GM18907 (cell line): ENCODE measurements at regions not wholly inside any gene's neighbourhood (a gene's known extent, or its start where the extent isn't known, plus 50 kb on each side); places are given as distances from the start of the nearest gene placed in this dataset.
A peak's percentile ranks its signal among the peaks of the same experiment; 100 is the strongest.

ENCODE experiments used
- ATAC-seq: cut with Tn5 transposase; IDR thresholded peaks from one replicate; pipeline ENCODE4 v1.9.1; 2021; ENCODE audit warnings: mild to moderate bottlenecking, moderate library complexity; ENCODE audit not compliant: unreplicated experiment

DNA sequence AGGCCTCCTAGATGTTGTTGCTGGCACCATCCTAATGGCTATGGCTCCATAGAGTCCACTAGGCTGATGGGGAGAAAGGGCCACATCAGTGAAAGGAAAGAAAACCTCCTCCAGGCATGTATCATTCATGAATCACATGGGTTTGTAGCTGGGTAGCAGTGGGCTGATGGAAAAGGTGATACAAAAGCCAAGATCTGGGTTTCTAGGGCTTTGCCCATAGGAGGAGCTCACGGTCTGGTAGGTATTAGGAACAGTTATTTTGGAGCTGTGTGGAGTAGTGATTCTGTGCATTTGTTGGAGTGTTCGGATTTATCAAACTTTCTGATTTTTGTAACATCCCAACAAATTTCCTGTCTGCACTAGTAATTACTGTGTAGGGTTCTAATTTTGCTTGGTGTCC lies 259.2 kb downstream of the SLC4A3 start:
- ATAC-seq: no peak

DNA sequence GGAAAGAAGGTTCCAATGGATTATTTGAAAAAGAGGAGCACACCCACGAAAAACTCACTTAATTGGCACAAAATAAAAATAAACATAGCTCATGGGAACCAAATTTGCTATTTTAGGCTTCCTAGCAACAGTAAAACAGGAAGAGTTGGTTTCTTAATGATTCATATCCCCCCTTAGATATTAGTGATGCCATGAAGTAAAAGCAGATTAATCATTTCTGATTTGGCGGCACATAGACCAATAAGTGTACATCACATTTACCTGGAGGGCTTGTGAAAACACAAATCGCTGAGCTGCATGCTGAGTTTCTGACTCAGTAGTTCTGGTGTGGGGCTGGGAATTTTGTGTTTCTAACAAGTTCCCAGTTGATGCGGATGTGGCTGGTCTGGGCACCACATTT lies 260.4 kb downstream of the SLC4A3 start:
- peak; percentile 49 for ATAC-seq

DNA sequence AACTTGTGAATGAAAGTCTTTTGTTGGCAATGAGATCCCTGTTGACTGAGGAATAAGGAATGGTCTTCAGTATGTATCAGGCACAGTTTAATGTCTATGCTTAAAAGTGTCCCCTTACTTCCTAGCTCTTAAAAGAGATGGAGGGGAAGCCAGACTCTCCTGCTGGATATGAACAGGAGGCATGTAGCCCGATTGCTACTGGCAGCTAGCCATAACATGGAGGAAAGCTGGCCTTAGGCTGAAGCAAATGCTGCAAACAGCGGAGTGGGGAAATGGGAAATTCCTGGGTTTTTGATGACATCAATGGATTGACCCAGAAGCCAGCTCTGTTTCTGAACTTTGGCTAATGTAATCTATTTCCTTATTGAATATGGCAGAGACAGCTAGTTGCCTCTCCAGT lies 266.1 kb downstream of the SLC4A3 start:
- ATAC-seq: no peak

DNA sequence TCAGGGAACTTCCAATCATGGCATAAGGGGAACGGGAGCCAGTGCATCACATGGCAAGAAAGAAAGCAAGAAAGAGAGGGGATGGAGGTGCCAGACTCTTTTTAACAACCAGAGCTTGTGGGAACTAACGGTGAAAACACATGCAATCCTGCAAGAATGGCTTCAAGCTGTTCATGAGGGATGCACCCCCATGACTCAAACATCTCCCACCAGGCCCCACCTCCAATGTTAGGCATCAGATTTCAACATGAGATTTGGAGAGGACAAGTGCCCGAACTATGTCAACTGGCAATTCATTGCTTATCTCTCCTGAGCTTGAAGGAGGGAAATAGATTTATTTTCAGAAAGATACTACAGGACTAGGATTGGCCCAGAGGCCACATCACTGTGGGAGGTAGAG lies 270.0 kb downstream of the SLC4A3 start:
- ATAC-seq: no peak

DNA sequence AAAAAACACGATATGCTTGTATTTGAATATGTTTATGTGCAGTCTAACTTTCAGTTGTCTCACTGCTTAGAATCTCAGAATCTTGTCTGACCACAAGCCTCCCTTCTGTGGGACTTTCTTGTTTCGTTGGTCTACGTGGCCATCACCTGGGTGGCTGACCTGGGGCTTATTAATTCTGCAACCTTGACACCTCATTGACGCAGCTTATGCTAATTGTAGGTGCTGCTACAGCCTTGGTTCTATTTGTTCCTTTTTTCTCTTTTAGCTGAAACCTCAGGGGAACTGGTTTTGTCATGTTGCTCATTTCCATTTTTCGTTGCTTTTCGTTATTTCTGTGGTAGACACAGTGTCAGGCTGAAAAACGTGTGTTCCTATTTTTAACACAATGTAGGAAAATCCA lies 273.7 kb downstream of the SLC4A3 start:
- peak; percentile 60 for ATAC-seq

DNA sequence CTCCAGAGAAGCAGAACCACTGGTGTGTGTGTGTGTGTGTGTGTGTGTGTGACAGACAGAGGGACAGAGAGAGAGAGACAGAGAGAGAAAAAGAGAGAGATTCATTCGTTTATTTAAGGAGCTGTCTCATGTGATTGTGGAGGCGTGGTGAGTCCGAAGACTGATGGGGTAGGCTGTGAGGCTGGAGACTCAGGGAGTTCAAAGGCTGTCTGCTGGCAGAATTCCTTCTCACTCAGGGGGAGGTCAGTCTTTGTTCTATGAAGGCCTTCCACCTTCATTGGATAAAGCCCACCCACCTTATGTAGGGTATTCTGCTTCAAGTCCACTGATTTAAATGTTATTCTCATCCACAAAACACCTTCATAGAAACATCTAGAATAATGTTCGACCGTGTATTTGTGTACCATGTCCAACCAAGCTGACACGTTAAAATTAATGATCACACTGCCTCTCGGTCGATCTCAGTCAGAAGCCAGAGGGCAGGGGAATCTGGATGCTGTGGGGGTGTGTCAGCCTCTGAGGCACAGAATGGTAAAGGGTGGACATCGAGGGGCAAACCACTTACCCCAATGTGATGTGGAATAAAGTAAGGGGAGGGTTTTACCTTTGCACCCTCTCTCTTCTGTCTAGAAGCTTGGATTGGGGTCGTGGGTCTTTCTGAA lies 275.6 kb downstream of the SLC4A3 start:
- ATAC-seq: no peak

DNA sequence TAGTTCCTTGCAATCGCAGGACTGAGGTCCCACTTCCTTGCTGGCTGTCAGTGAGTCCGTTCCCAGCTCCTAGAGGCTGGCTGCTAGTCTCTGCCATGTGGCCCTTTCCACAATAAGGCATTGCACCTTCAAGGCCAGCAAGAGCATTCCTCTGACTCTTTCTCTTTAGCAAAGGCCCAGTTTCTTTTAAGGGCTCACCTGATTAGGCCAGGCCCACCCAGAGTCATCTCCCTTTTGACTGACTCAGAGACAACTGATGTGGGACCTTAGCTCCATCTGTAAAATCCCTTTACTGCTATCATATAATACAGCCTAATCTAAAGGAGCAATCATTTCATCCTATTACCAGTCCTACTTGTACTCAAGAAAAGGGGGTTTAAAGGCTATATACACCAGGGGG lies 278.2 kb downstream of the SLC4A3 start:
- no peak for ATAC-seq

DNA sequence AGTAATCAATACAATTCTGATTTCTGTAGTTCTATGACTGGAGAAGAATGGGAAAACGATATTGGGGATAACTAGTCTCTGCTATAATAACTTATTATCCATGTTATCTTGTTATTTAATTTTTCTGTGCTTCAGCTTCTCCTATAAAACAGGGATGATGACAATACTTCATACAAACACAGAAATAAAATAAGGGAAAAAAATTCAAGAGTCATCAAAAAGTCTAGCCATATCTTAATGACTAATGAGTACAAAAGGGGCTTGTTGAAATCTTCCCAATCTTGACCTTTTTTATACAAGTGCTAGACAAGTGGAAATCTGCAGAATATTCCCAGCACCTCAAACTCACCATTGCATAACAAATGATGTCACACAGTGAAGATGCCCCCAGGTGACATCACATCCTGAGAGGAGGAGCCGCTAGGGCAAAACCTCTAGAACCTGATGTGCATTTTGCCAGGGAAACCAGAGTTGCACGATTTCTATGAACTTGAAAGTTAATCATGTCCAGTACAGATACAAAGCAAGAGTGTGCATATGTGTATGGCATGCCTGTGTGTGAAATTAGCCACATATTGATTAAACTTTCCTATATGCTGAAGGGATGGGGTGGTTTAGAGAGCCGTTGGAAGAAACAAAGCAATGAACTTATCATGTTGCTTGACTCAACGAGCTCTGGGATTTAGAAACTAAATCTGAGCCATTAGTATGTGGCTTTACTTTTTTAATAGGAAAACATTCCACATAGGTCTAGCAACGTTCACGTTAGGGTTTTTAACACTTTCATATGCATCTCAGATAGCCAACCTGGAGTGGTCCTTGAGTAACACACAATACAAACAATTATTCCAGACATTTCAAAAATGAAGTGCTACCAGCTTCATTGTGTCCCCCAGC lies 278.9 kb downstream of the SLC4A3 start:
- ATAC-seq: no peak

DNA sequence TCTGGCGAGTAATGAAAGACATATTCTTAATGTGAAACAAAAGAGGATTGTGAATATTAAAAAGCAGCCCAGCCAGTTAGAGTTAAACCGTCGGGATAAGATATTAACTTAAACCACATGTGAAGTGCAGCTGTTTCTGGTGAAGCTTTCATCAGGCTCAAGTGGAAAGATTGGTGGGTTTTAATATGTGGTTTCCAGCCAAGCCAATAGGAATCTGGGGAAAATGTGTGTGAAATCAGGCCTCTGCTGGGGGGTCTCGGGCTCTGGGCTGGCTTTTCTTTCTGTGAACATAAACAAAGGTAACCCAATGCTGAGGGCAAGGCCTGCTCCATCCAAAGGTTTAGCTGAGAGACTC lies 279.6 kb downstream of the SLC4A3 start:
- ATAC-seq: no peak

DNA sequence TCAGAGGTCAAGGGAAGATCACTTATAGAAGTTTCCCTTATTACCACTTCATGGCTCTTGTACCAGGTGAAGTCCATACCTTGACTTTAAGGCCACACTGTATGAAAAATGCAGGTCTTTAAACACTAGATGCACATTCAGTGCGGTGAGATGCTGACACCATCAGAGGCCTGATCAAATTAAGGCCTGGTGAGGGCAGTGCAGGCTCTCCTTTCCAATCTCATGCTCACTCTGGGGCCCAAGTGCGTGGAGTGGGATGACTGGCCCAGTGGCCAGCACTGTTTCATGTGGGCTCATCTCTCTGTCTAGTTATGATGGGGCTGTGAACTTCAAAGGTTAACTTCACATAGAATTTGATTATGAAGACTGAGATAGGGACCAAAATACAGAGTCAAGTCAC lies 281.1 kb downstream of the SLC4A3 start:
- ATAC-seq: no peak

DNA sequence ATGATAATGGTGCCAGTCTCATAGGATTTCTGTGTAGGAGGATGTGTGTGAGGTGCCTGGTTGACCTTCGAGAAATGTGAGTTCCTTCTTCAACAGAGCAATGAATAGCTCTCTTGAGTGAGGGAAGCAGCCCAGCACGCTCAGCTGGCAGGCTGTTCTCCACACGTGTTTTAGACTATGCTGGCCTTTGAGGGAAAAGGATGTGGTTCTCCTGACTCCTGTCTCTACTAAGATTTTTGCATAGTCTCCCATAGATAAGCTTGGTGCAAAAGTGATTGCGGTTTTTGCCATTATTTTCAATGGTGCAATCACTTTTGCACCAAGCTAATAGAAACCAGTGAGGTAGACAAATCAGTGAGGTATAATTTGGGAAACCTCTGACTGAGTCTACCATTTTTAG lies 284.1 kb downstream of the SLC4A3 start:
- ATAC-seq: no peak

DNA sequence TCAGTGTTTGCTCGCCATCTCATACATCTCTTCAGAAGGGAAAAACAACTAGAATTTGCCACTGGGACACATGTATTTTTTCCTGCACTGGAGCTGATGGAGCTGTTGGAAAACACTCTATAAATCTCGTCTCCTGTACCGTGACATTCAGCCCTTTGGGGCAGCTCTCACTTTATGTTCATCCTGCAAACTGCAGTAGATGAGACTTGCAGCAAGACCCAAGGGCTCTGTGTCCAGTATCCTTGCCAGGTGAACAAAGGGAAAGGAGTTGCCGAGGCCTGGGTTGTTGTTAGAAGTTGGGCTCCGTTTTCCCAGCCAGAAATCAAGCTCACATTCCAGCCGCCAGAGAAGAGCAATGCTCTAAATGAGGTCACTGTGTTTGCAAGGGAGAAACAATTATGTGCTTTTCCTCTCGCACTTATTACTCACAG lies 285.1 kb downstream of the SLC4A3 start:
- ATAC-seq: no peak

DNA sequence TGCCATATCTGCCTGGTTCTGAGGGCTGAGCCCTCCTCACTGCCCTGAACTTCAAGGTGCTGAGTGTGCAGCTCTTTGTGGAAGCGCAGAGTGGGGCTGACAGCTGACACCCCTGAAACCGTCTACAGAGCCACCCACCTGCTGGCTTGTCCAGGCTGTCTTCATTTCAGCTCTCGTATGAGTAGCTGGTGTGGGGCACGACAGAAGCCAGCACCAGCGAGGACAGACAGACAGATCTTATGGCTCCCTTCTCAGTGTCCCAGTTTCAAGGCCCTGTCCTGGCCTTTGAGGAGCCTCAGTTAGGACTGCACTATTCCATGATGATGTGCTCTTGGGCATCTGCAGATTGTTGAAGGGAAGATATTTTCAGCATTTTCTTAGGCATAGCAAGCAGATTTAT lies 287.1 kb downstream of the SLC4A3 start:
- no peak for ATAC-seq

DNA sequence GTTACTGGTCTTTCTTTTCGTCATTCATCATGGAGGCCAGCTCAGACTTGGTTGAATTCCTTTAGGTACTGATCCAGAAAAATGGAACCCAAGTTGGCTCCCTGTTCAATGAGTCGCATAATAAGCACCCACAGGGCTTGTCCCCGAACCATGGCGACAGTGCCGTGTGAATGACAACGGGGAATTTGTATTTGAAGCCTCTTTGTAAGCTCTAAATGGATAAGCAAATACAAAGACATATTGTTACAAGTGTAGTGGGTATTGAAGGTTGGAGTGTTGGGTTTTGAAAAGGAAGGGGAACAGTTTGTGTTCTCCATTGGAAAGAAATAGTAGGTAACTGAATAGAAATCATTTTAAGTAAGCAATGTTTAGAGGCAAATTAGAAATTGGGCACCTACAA lies 288.9 kb downstream of the SLC4A3 start:
- ATAC-seq: no peak

DNA sequence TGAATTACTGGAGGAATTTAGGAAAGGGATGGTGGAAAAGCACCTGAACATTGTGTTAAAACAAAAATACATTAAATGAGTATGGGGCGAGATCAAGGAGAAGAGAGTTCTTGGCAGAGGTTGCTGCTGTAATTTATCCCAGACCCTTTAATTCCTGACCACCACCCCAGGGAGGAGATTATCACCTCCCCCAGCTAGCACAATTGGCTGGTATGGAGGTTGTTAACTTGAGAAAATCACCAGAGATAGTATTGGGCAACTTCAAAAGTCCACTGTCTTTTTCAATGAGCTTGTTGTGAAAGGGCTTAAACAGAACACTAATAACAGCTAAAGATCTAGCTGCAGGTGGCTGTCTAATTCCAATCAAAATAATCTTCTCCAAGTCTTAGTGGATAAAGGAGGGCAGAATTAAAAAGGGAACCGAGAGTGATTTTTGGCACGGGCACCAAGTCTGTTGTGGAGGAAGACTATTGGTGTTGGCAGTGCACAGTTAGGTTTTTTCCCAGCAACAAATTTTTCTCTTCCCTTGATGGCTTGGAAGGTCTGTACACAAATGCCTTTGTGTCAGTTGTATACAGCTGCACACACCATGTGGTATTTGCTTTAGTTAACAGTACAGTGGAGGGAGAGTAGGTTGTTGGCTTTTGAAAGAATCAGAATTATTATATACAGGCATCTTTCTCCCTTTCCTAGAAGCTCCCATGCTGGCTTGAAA lies 289.5 kb downstream of the SLC4A3 start:
- ATAC-seq: no peak

DNA sequence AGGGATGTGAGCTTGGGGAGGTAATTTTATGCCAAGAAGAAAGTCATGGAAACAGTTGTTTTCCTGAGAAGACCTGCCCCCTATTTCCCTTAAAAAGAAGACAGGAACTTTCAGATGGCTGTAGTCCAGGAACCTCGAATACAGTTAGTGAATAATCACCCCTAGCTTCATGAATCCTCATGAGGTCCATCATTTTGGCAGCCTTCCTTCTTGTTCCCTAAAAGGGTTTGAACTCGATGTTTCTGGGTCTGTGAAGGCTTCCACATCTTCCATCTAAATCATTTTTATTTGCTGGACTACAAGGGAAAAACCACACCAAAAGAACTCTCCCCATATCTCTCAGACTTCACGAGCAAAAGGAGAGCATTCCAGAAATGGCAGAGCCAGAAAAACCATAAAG lies 290.8 kb downstream of the SLC4A3 start:
- ATAC-seq: no peak

DNA sequence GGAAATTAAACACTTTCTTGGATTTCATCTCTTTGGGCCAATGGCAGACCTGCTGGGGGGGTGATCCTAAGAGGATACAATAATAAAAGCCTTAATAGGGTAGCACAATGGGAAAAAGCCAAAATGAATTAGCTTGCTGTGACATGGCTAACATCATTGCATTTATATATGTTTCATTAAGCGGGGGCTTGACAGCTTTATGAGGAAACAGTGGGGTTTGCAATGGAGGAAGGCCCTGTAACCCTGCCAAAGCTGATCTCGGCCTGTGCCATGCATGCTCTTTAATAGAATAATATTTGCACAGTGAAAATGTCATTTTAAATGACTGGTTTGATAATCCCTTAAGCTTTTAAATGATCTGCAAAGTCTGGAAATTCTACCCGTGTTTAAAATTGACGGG lies 291.5 kb downstream of the SLC4A3 start:
- no peak for ATAC-seq

DNA sequence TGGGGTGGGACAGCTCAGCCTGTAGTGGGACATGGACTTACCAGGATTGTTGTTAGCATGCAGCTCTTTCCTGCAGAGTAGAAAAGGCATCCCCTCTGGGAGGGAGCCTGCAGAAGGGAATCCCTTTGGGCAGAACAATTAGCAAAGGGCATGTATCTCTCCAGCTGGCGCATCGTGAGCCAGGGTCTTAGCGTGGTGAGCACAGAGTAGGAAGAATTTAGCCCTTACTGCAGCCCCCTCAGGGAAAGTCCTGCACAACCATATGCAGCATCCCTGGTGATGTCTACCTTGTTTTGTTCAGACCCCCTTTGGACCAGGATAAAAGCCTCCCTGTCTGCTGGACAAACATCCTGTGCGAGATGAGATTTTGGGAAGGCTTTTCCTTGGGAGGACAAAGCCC lies 292.1 kb downstream of the SLC4A3 start:
- ATAC-seq: no peak

DNA sequence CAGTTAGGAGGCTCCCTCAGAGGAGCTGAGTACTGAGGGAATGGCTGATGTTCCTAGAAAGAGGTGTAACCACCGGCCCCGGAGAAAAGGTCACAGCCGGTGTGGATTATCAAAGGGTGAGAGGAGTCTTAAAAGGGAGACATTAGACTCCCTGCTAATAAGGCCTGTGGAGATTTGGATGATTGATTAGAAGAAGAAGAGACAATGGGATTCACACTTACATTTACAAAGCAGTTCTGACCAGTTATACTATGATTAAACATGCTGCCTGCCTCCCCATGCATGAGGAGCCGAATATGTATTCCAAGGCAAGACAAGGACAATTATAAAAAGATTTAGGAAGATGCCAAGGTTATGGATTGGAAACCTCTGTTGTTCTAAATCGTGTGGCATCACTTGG lies 302.4 kb downstream of the SLC4A3 start:
- ATAC-seq: no peak

DNA sequence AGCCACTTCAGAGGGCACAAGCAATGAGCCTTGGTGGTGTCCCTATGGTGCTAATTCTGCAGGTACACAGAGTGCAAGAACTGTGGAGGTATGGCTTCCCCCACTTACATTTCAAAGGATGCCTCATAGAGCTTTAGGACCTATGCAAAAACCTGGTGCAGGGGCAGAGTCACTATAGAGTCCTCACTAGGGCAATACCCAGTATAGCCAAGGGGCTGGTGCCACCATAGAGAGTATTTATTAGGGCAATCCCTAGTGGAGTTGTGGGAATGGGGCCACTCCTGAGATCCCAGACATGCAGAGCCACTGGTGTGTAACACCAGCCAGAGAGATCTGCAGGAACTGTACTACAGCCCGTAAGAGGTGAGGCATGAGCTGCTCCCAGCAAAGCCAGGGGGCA lies 312.2 kb downstream of the SLC4A3 start:
- ATAC-seq: no peak

DNA sequence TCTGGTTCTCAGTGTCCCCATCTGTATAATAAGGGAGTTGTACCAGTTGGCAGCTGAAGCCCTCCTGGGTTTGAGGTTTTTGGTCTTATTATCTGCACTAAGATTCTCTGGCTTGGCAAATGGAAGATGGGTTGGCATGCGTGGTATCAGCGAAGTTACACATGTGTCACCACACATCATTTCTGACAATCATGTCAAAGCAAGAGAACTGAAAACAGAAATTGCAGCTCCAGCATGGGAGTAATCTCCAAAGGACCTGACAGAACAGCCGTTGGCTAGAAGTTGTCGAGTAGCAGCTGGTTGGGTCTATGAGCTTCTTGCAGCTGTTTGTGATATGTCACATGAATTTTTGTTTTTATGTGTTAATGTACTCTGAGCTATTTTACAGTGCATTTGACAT lies 317.4 kb downstream of the SLC4A3 start:
- no peak for ATAC-seq

DNA sequence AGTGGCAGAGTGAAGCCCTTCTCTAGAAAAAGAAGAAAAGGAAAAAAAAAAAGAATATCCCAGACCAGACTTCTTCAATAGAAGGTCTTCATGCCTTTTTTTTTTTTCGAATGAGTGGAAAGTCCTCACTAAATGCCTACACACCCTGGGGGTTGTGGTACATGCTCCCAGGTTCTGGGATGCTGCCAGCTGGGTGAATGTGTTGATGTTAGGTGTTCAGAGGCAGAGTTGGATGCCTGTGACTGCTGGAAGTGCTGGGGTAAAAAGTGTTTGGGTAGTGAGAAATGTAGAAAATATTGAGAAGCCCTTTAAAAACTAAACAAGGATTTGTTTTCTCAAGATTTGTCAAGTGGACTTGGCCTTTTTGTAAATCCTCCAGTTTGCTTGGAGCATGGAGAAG lies 318.6 kb downstream of the SLC4A3 start:
- no peak for ATAC-seq
